NOMO-1 (cell line): ENCODE measurements at regions not wholly inside any gene's neighbourhood (a gene's known extent, or its start where the extent isn't known, plus 50 kb on each side); places are given as distances from the start of the nearest gene placed in this dataset.

Experiments
- DNase-seq, 2 experiments: peaks; one replicate each; lab custom pipeline; 2025; ENCODE audit not compliant: unreplicated experiment in 2 of 2; lab: John Stamatoyannopoulos, UW

- DNase-seq: no peak
These were observed 108.7 kb upstream of the E2F8 start for GRCh38 chr11:19349340-19350025.

DNA sequence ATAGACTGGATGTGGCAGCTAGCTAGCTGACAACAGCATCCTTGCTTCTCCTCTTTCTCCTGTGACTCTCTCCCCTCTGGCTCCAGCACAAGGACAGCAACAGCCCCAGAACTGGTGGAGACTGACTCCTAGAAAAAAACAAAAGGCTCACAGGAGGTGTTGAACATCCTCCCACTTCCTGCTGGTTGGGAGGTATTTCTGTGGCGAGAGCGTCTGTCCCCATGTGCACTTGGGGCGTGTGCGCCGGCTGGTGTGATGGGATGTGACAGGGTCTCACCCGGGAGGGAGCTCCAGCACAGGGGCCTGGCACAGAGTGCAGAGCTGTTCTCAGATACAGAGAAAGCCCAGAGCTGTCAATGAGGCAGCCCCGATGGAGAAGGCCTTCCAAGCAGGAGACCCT, 107.2 kb upstream of the E2F8 start:
- no peak for DNase-seq

- DNase-seq: no peak
These were observed 105.3 kb upstream of the E2F8 start for GRCh38 chr11:19345848-19346681.

DNA sequence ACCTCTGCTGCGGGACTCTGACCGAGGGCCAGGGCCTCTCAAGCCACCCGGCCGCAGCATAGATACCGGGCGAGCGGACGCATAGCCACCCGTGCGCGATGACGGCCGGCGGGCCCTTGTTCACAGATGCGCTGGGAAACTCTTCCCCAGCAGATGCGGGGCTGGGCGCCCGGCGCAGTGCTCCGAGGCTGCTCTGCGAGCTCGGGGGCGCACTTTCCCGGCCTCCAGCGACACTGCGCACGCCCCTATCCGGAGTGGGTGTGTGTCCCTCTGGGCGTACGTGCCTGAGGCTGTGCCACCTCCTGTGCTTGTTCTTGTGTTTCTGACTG, 104.7 kb upstream of the E2F8 start:
- no peak for DNase-seq

- DNase-seq: no peak
These were observed 104.1 kb upstream of the E2F8 start for GRCh38 chr11:19344661-19345518.

DNA sequence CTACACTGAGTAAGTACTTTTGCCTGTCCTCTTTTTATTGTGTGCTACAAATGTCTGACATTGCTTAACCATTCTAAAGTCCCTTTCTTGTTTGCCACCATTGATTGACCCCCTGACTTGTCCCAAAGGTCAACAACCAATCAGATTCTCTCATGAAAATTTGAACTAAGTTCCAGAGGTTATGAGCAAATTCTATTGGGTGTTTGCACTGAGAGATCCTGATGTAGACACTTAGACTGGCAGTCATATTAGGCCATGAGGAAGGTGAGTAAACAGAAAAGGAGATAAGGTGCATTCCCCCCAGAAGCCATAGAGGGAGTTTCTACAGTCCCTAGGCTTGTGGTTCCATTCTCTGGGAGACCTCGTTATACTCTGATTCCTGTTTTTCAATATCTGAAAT, 101.3 kb upstream of the E2F8 start:
- no peak for DNase-seq

- no peak for DNase-seq
These were observed 97.6 kb upstream of the E2F8 start for GRCh38 chr11:19338375-19338774.

DNA sequence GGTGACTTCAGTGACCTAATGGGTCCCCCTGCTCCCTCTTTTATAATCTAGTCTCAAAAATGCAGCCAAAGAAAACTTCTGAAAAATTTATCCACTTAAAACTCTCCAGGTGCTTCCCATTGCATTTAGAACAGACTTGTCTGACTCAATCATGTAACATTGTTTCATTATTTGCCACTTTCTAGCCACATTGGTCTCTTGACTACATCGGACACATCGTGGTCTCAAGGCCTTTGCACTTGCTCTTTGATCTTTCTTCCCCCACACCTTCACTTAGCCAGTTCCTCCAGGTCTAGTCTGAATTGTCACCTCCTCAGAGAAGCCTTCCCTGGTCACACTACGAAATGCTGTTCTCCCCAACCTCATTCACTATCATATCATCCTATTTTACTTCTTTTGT, 97.0 kb upstream of the E2F8 start:
- DNase-seq: no peak

DNA sequence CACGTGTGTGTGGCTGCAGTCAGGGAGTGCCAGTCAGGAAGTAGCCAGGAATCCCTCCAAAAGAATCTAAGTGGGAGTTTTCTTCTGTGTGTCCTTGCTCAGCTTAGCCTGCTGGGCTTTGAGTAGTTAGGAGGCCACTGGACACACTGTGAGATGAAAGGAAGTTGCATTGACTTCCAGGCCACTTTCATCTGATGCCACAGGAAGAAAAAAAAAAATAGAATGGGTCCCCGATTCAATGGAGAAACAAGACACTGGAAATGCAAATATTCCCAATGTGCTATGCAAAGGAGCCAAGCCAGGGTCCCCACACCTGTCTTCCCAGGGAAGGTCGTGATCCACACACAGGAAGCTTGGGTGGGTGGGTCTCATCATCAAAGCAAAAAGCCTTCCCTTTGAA, 95.6 kb upstream of the E2F8 start:
- no peak for DNase-seq

- no peak for DNase-seq
These were observed 91.7 kb upstream of the E2F8 start for GRCh38 chr11:19332476-19332875.

DNA sequence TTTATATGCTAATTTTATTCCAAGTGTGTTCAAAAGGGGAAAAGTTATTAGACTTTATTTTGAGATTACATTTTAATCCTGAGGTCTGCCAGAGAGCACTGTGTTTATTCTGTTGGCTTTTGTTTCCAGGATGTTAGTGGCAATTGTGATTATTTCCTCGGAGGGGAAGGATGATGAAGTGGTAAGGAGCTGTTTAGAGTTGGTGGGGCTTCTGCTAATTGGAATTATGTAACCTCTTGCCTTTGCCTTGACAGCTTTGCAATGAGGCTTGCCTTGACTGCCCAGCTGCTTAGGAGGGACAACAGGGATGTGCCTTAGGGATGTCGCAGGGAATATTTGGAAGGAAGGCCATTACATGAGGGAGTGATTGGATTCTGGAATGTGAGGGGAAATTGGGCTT, 89.7 kb upstream of the E2F8 start:
- no peak for DNase-seq

GRCh38 chr11:19329970-19330369, 89.2 kb upstream of the E2F8 start:
- no peak for DNase-seq

DNA sequence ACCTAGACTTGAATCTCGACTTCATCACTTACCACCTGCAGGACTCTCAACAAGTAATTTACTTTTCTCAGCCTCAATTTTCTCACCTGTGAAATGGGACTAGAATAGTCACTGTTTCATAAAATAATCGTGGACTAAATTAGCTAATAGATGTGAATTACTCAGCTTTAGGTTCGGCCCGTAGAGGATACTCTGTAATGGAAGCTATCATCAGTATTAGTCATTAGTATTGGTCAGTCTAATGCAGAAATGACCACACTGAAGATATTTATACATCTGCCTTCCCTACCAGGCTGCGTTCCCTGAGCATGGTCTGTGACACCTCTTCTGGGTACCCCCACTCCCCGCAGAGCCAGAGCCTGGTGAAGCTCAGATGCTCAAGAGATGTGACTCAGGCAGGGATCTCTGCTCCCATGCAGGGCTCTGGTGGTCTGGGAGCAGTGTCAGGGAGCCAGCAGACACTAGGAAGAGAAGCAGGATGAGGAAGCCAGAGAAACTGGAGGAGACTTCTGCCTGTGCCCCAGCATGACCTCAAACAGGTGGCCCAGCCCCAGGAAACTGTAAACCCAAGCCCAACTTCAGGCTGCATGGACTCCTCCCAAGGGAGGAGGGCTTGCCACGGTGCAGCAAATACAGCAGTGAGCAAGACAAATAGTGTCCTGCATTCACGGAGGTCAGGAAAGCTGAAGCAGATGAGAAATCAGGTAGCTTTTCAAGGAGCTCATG, 88.0 kb upstream of the E2F8 start:
- no peak for DNase-seq

DNA sequence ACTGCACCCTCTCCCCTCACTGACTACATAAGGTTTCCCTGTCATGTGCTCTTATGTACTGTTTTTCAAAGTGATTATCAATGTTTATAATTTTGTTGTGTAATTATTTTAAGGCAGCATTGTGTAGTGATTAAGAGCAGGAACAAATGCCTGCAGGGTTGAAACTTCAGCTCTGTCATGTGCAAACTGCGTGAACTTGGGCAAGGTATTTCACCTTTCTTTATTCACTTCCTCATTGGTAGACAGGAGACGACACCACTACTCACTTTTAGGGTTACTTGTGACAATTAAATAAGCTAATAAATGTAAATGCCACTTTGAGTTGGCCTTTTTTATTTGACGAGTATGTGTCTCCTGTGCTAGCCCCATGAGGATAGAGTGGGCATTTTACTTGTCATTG, 86.5 kb upstream of the E2F8 start:
- DNase-seq: no peak

DNA sequence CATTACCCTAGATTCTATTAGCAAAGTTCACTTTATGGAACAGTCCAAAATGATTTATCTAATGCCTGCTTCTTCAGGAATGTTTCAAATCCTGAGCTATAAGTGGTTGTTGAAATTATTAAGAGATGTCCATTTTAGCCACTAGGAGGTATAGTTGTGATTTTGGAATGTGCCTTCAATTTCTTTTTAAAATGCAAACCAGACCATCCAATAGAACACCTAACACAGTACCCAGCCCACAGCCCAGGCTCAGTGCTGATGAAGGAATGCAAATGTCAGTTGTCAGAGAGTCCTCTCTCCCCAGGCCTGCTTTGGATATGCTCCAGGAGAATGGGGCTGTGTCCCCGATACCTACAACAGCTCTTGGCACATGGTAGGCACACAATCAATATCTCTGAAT, 85.8 kb upstream of the E2F8 start:
- DNase-seq: no peak

DNA sequence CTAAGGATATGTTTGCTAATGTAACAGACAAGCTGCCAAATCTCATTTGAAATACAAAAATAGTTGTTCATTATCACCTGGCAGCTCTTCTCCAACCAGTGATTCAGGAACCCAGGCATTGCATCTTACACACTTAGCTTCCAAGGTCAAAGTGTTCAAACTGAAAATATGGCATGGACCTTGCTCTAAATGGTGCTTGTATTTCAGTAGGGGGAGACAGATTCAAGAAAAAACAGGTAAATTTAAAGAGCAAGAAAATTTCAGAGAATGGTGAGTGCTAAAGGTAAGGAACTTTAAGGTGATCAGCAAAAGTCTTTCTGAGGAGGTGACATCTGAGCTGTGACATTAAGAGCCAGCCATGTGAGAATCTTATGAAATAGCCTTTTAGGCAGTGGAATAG, 82.8 kb upstream of the E2F8 start:
- no peak for DNase-seq

DNA sequence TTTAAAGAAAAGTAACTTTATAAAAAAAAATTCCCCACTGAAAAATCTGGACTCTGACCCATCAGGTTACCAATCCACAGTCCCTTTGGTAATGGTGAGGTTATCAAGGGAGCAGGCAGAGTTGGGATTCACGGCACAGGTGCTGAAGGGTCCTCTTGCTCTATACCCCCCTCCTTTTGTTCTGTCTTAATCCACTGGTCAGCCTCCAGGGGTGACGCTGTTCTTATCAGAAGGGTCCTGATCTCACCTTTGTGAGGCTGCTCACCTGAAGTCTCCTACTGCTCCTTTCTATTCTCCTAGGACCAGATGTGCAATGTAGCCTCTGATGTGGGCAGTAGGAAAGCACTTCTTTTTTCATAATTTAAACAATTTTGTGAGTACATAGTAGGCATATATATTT, 80.6 kb upstream of the E2F8 start:
- no peak for DNase-seq

- no peak for DNase-seq
These were observed 80.1 kb upstream of the E2F8 start for GRCh38 chr11:19320827-19321226.

GRCh38 chr11:19316434-19316833, 75.7 kb upstream of the E2F8 start:
- DNase-seq: no peak

GRCh38 chr11:19315511-19315910, 74.8 kb upstream of the E2F8 start:
- no peak for DNase-seq

GRCh38 chr11:19313140-19313539, 72.4 kb upstream of the E2F8 start:
- DNase-seq: no peak
